ENCODE measurements at regions not wholly inside any gene's neighbourhood (a gene's known extent, or its start where the extent isn't known, plus 50 kb on each side); places are given as distances from the start of the nearest gene placed in this dataset.

DNA sequence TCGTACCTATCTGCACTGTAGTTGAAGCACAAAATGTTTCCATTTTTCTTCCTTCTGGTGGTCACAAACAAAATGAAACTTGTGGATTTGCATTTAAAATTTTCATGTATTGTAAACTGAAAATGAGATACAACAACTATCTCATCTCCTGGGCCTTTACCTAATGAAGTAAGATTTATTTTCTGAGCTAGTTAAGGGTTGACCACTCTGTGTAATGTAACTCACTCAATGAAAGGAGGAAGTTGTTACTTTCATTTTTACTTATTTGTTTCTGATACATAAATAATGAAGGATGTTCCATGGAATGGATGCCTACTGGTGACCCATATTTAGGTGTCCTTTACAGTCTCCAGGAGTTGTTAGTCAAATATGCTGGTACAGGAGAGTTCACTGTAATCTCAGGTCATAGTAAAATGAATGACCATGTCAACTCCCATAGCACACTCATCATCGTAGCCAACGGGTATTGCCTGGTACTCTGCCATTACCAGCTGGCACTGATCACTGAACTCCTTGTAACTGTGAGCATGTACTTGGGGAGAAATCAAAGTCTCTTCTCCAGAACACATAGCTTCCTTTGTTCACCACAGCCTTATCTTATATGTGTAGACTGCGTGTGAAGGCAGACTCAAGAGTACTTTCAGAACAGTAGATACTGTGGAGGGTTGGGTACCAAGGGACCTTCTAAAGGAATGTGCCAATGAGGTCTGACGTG, 474.2 kb upstream of the ROBO2 start:
- no peak for ATAC-seq
- no peak overlapping the region for H3K27ac ChIP-seq
- no peaks in the 10 kb centered on the region for H3K36me3 ChIP-seq
- H3K4me3 ChIP-seq = no peak overlapping the region
- H3K27me3 ChIP-seq = no peaks in the 10 kb centered on the region
- intact Hi-C loops (cut with DNase I; ENCODE audit: low total_unique reads) (no loop called here), in situ Hi-C loops (cut with MboI; ENCODE audit: low sequenced_read_pairs in 4 of 4) (no loop called here)
- TF ChIP-seq, protein P1, sequence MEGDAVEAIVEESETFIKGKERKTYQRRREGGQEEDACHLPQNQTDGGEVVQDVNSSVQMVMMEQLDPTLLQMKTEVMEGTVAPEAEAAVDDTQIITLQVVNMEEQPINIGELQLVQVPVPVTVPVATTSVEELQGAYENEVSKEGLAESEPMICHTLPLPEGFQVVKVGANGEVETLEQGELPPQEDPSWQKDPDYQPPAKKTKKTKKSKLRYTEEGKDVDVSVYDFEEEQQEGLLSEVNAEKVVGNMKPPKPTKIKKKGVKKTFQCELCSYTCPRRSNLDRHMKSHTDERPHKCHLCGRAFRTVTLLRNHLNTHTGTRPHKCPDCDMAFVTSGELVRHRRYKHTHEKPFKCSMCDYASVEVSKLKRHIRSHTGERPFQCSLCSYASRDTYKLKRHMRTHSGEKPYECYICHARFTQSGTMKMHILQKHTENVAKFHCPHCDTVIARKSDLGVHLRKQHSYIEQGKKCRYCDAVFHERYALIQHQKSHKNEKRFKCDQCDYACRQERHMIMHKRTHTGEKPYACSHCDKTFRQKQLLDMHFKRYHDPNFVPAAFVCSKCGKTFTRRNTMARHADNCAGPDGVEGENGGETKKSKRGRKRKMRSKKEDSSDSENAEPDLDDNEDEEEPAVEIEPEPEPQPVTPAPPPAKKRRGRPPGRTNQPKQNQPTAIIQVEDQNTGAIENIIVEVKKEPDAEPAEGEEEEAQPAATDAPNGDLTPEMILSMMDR (IDR thresholded peaks at IDR 0.05 in 4 of 5, conservative IDR thresholded peaks at IDR 0.05 in 1 of 5) = no peak
- TF ChIP-seq POLR2A (IDR thresholded peaks at IDR 0.05) = no peak
- no peak for DNase-seq
- no peaks in the 10 kb centered on the region for H3K9me3 ChIP-seq
- H3K4me1 ChIP-seq = no peaks in the 10 kb centered on the region

DNA sequence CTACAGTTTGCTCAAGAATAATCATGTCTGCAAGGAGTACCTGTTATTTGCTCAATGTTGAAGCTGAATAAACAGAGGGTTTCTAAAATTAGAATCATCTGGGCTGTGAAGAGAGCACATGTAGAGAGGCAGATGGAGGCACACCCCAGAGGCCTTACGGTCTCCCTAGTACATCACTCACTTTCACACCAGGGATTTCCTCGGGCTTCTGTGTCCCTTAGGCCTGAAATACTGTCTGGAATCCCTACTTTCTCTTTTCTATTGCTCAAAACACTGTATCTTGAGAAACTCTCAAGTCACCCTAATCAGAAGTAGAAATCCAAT, 473.7 kb upstream of the ROBO2 start:
- Histone ChIP-seq H3K36me3 (no peaks in the 10 kb centered on the region), H3K9me3 (no peaks in the 10 kb centered on the region), H3K4me1 (no peaks in the 10 kb centered on the region), H3K27me3 (no peaks in the 10 kb centered on the region), H3K27ac (no peak overlapping the region), H3K4me3 (no peak overlapping the region)
- TF ChIP-seq, protein P1 (IDR thresholded peaks at IDR 0.05 in 4 of 5, conservative IDR thresholded peaks at IDR 0.05 in 1 of 5) = no peak
- TF ChIP-seq POLR2A (IDR thresholded peaks at IDR 0.05) = no peak
- ATAC-seq (no peak), DNase-seq (no peak)
- in situ Hi-C loops (cut with MboI; ENCODE audit: low sequenced_read_pairs in 4 of 4) (no loop called here), intact Hi-C loops (cut with DNase I; ENCODE audit: low total_unique reads) (no loop called here)

DNA sequence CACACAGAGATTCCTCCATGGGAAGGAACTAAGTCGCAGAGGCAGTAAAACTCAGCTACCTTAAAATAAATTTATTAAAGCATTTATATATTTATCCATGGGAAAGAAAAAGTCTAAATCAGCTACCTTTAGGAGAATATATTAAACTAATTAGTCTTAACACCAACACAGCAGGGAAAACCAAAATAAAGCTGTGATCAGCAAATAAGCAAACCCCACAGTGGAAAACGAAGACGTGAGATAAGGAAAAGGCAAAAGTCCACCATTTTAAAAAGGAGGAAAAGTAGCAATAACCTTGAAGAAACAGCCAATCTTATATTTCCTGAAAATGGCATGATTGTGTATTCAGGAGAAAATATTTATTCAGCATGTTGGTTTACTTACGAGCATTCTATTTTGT, 473.0 kb upstream of the ROBO2 start:
- ATAC-seq = no peak
- Histone ChIP-seq H3K9me3 (no peaks in the 10 kb centered on the region), H3K4me1 (no peaks in the 10 kb centered on the region), H3K4me3 (no peak overlapping the region), H3K27ac (no peak overlapping the region), H3K36me3 (no peaks in the 10 kb centered on the region), H3K27me3 (no peaks in the 10 kb centered on the region)
- intact Hi-C loops (cut with DNase I; ENCODE audit: low total_unique reads) = no loop called here
- TF ChIP-seq, protein P1 (IDR thresholded peaks at IDR 0.05 in 4 of 5, conservative IDR thresholded peaks at IDR 0.05 in 1 of 5) = no peak
- TF ChIP-seq POLR2A (IDR thresholded peaks at IDR 0.05) = no peak
- no peak for DNase-seq
- in situ Hi-C loops (cut with MboI; ENCODE audit: low sequenced_read_pairs in 4 of 4) = no loop called here

DNA sequence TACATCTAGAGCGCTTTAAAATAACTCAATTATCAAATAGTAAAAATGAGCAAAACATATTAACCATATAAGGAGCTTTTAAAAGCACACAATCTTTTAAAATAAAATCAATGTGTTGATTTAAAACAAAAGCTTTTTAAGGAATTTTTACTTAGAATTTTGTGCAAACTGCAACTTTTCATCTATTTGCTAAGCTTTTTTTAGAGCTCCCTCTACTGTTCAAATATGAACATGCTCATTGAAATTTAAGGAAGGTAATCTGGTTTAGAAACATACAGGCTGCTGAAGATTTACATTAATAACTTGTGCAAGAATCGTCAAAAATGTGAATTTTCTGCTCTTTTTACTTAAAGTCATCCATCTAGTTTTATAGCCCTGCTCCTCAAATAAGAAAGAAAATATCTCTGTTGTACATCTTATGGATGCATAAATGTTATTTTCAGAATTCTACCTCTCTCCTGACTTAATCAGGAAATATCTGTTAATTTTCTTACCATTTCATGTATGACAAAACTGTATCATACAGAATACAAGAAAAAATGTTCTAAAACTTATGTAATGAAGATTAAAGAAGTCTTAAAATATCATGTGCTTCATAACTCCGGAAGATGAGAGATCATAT, 469.4 kb upstream of the ROBO2 start:
- no peak for TF ChIP-seq POLR2A (IDR thresholded peaks at IDR 0.05)
- TF ChIP-seq, protein P1 (IDR thresholded peaks at IDR 0.05 in 4 of 5, conservative IDR thresholded peaks at IDR 0.05 in 1 of 5) = no peak
- in situ Hi-C loops (cut with MboI; ENCODE audit: low sequenced_read_pairs in 4 of 4) (no loop called here), intact Hi-C loops (cut with DNase I; ENCODE audit: low total_unique reads) (no loop called here)
- ATAC-seq (no peak), DNase-seq (no peak)
- Histone ChIP-seq H3K36me3 (no peaks in the 10 kb centered on the region), H3K27me3 (no peaks in the 10 kb centered on the region), H3K9me3 (no peaks in the 10 kb centered on the region), H3K4me3 (no peak overlapping the region), H3K4me1 (no peaks in the 10 kb centered on the region), H3K27ac (no peak overlapping the region)
